K562 (cell line): ENCODE measurements at regions not wholly inside any gene's neighbourhood (a gene's known extent, or its start where the extent isn't known, plus 50 kb on each side); places are given as distances from the start of the nearest gene placed in this dataset.

Experiments used
- ATAC-seq: fragments of 200-7000 bp; cut with Tn5 transposase; 3 replicates; pipeline ENCODE4 v1.9.1; 2020; ENCODE audit warnings: moderate library complexity
- BruUV-seq: library from RNA; stranded (reverse); fragments of 400-500 nt; replicated peaks from 2 replicates; lab custom pipeline; 2021; lab: Mats Ljungman, UMichigan
- CTCF ChIA-PET: fragments of 300-600 bp; formaldehyde crosslinking; extraction: SDS; loops from one replicate; lab custom pipeline; 2021; ENCODE audit warnings: low intra/inter-chr PET ratio; lab: Yijun Ruan, JAX
- POLR2A ChIA-PET: fragments of 300-600, 350-650 bp; sonication (Branson Sonifier 250); formaldehyde crosslinking; extraction: SDS; loops from one replicate; lab custom pipeline; 2021; ENCODE audit warnings: antibody characterized with exemption, inconsistent platforms; lab: Yijun Ruan, JAX
- DNase-seq, 4 experiments: peaks; one replicate each; pipeline versions ENCODE4 v3.0.0 to v3.0.0-alpha.2; 2011 to 2018; ENCODE audit warnings: low spot score in 3 of 4, mixed read lengths in 3 of 4; ENCODE audit errors: extremely low read depth in 1 of 4
- FAIRE-seq: peaks from 2 replicates; lab custom pipeline; 2011; peaks lifted over from hg19 to GRCh38; lab: Jason Lieb, UNC
- H2AFZ ChIP-seq: 2 replicates; pipeline ENCODE4 v1.6.0; 2011; ENCODE audit warnings: low read depth, low read length, control low read depth, inconsistent platforms
- H3K27ac ChIP-seq: fragments of 200-600 bp; 3 replicates; pipeline ENCODE4 v1.8.0; 2011; ENCODE audit warnings: low read depth, mild to moderate bottlenecking, control low read depth, inconsistent platforms, low read length, moderate library complexity, mixed read lengths; ENCODE audit errors: extremely low read depth
- H3K27me3 ChIP-seq, 2 experiments: fragments of 300-600 bp in 1 of 2; 2 replicates in 1 of 2; 3 replicates in 1 of 2; pipeline versions ENCODE4 v1.6.0 to v1.8.0; 2011; ENCODE audit warnings: inconsistent platforms in 2 of 2, low read length in 2 of 2, mild to moderate bottlenecking in 1 of 2, mixed read lengths in 1 of 2, moderate library complexity in 1 of 2; ENCODE audit not compliant: control insufficient read depth in 2 of 2, insufficient read depth in 2 of 2
- H3K36me3 ChIP-seq: fragments of 300-600 bp; 3 replicates; pipeline ENCODE4 v1.8.0; 2011; ENCODE audit warnings: mild to moderate bottlenecking, low read length, inconsistent platforms; ENCODE audit not compliant: control insufficient read depth, insufficient read depth
- H3K4me1 ChIP-seq, 2 experiments: fragments of 200-600 bp in 1 of 2; replicated peaks in 1 of 2; 2 replicates in 1 of 2; 3 replicates in 1 of 2; pipeline versions ENCODE4 v1.5.1 to v1.8.0; 2011; ENCODE audit warnings: inconsistent platforms in 2 of 2, low read length in 2 of 2, mild to moderate bottlenecking in 1 of 2, mixed read lengths in 1 of 2, moderate library complexity in 1 of 2; ENCODE audit not compliant: control insufficient read depth in 2 of 2, insufficient read depth in 2 of 2
- H3K4me2 ChIP-seq: 2 replicates; pipeline ENCODE4 v1.6.1; 2011; ENCODE audit warnings: low read length, control low read depth, inconsistent platforms, mixed read lengths; ENCODE audit not compliant: insufficient read depth
- H3K4me3 ChIP-seq: fragments of 200-600 bp; sonication (generic), shearing (Covaris generic); 2 replicates; pipeline ENCODE4 v1.5.1; 2016; ENCODE audit warnings: control low read depth, inconsistent platforms
- H3K79me2 ChIP-seq: fragments of 200-600 bp; 3 replicates; pipeline ENCODE4 v1.8.0; 2011; ENCODE audit warnings: low read length, inconsistent platforms; ENCODE audit not compliant: control insufficient read depth, insufficient read depth
- H3K9ac ChIP-seq, 2 experiments: 2 replicates each; pipeline versions ENCODE4 v1.6.0 to v1.6.1; 2011; ENCODE audit warnings: low read depth in 2 of 2, low read length in 2 of 2, control low read depth in 1 of 2, inconsistent platforms in 1 of 2, mild to moderate bottlenecking in 1 of 2, mixed read lengths in 1 of 2; ENCODE audit not compliant: insufficient read depth in 1 of 2
- H3K9me1 ChIP-seq: one replicate; pipeline ENCODE4 v1.6.0; 2011; ENCODE audit warnings: inconsistent platforms, mild to moderate bottlenecking, low read length, moderate library complexity; ENCODE audit not compliant: control insufficient read depth, insufficient read depth
- H3K9me3 ChIP-seq: replicated peaks from 2 replicates; pipeline ENCODE4 v1.5.1; 2011; ENCODE audit warnings: low read depth, low read length, inconsistent platforms; ENCODE audit not compliant: control insufficient read depth, insufficient read depth
- H4K20me1 ChIP-seq: replicated peaks from 2 replicates; pipeline ENCODE4 v1.6.1; 2011; ENCODE audit warnings: low read length, inconsistent platforms, mixed read lengths; ENCODE audit not compliant: control insufficient read depth, insufficient read depth
- C11orf30 ChIP-seq: fragments of 450-650 bp; IDR thresholded peaks from 2 replicates; pipeline ENCODE4 v1.6.1; 2016; ENCODE audit warnings: low read depth, mild to moderate bottlenecking
- CAMTA2 ChIP-seq: fragments of 250-450 bp; sonication (Bioruptor Pico); conservative IDR thresholded peaks from 2 replicates; pipeline ENCODE4 v1.5.1; 2022
- CHCHD3 ChIP-seq: fragments of 250-450 bp; sonication (Bioruptor Pico); IDR thresholded peaks from 2 replicates; pipeline ENCODE4 v2.1.2; 2022; ENCODE audit warnings: mild to moderate bottlenecking
- DDX20 ChIP-seq: fragments of 450-650 bp; IDR thresholded peaks from 2 replicates; pipeline ENCODE4 v1.6.1; 2016; ENCODE audit warnings: missing genetic modification characterization, low read depth, mild to moderate bottlenecking, missing compliant biosample characterization, moderate library complexity
- HDAC1 ChIP-seq, 2 experiments: fragments of 450-650 bp; IDR thresholded peaks; 2 replicates each; pipeline ENCODE4 v1.6.1; 2016 to 2017; ENCODE audit warnings: inconsistent platforms in 1 of 2, mild to moderate bottlenecking in 1 of 2, moderate library complexity in 1 of 2
- HMG20A ChIP-seq: fragments of 450-650 bp; formaldehyde crosslinking; conservative IDR thresholded peaks from 2 replicates; pipeline ENCODE4 v1.4.0; 2020; ENCODE audit warnings: mild to moderate bottlenecking, mixed read lengths
- LARP7 ChIP-seq: fragments of 450-650 bp; IDR thresholded peaks from 2 replicates; pipeline ENCODE4 v1.6.1; 2016
- SIN3B ChIP-seq: fragments of 450-650 bp; IDR thresholded peaks from 2 replicates; pipeline ENCODE4 v1.6.1; 2017; ENCODE audit warnings: low read depth, mild to moderate bottlenecking, moderate library complexity
- SMAD1 ChIP-seq: fragments of 150-350 bp; IDR thresholded peaks from 2 replicates; pipeline ENCODE4 v1.6.1; 2014; ENCODE audit warnings: low read length, low read depth; ENCODE audit not compliant: partially characterized antibody
- SRSF9 ChIP-seq: fragments of 200-400 bp; formaldehyde crosslinking; IDR thresholded peaks from 2 replicates; pipeline ENCODE4 v1.6.1; 2017; ENCODE audit warnings: low read depth, low read length, borderline replicate concordance
- VEZF1 ChIP-seq: fragments of 200-800 bp; sonication (Bioruptor generic); IDR thresholded peaks from 2 replicates; pipeline ENCODE4 v1.6.1; 2017; ENCODE audit warnings: missing genetic modification characterization, missing compliant biosample characterization
- ZEB2 ChIP-seq: fragments of 450-650 bp; IDR thresholded peaks from 2 replicates; pipeline ENCODE4 v1.6.1; 2016
- ZNF316 ChIP-seq: fragments of 450-650 bp; IDR thresholded peaks from 2 replicates; pipeline ENCODE4 v1.6.1; 2016
- ZNF551 ChIP-seq: fragments of 250-450 bp; sonication (Bioruptor Pico); IDR thresholded peaks from 2 replicates; pipeline ENCODE4 v1.5.0; 2021; ENCODE audit warnings: mild to moderate bottlenecking, moderate library complexity
- ZNF589 ChIP-seq: fragments of 200-800 bp; sonication (Bioruptor generic); IDR thresholded peaks from 2 replicates; pipeline ENCODE4 v1.6.1; 2016; ENCODE audit warnings: low read depth, missing genetic modification characterization, missing compliant biosample characterization
- ZNF766 ChIP-seq: fragments of 200-800 bp; sonication (Bioruptor generic); conservative IDR thresholded peaks from 2 replicates; pipeline ENCODE4 v1.6.1; 2016; ENCODE audit warnings: missing genetic modification characterization, missing compliant biosample characterization
- WGBS: fragments of 100-300 bp; shearing (Covaris generic); methylation state at CpG from one replicate; pipeline ENCODE4 v1.1.6; 2016; ENCODE audit warnings: low coverage, mixed read lengths; ENCODE audit not compliant: insufficient coverage; ENCODE audit errors: missing lambda C conversion rate; 5-methylcytosine and 5-hydroxymethylcytosine counted together
- in situ Hi-C: fragments of 300-500 bp; cut with MboI; formaldehyde crosslinking; loops from 4 replicates; pipeline ENCODE4 v1.15.0; 2018; ENCODE audit warnings: inconsistent platforms, mixed read lengths
- intact Hi-C: fragments of 100-400 bp; cut with micrococcal nuclease; formaldehyde crosslinking; loops from 2 replicates; pipeline ENCODE4 v1.14.2; 2022
- TF ChIP-seq, protein P1 (sequence below): fragments of 250-450 bp; sonication (Bioruptor Pico); IDR thresholded peaks from 2 replicates; pipeline ENCODE4 v1.6.1; 2021; ENCODE audit warnings: mild to moderate bottlenecking

GRCh38 chr15:79632457-79632856 lies 200.3 kb downstream of the MINAR1 start:
- no peaks in the 10 kb centered on the region for H3K36me3 ChIP-seq
- FAIRE-seq (no peak), DNase-seq (no peak), ATAC-seq (no peak)
- TF ChIP-seq SRSF9 (no peak), ZNF316 (peak; percentile 60), C11orf30 (peak; percentile 23; the same call in 1 of the 2 replicates)
- no peak overlapping the region for H3K27ac ChIP-seq
- no peak overlapping the region; a peak in 1 of 4 replicates for H3K9ac ChIP-seq
- no TSS peak for BruUV-seq
- in situ Hi-C loops (no loop called here), intact Hi-C loops (no loop called here)
- H3K4me3 ChIP-seq = no peak overlapping the region
- no peaks in the 10 kb centered on the region for H3K9me1 ChIP-seq
- 2% methylated on average over 2 of the region's 2 CpGs for WGBS
- no peaks in the 10 kb centered on the region for H4K20me1 ChIP-seq
- POLR2A ChIA-PET = no interaction called here
- no peaks in the 10 kb centered on the region for H3K79me2 ChIP-seq
- no peak overlapping the region for H2AFZ ChIP-seq
- no peaks in the 10 kb centered on the region for H3K9me3 ChIP-seq
- no peak overlapping the region for H3K4me2 ChIP-seq
- H3K4me1 ChIP-seq = no peaks in the 10 kb centered on the region
- peaks cover 2 to 4% of the 10 kb centered on the region in 2 experiments; a peak in 2 of 5 replicates for H3K27me3 ChIP-seq
- CTCF ChIA-PET = no interaction called here

GRCh38 chr15:79635149-79635771 lies 203.1 kb downstream of the MINAR1 start:
- Histone ChIP-seq H3K4me2 (no peak overlapping the region), H4K20me1 (no peaks in the 10 kb centered on the region), H3K9ac (no peak overlapping the region), H3K27me3 (peaks cover 4% of the 10 kb centered on the region in 2 experiments; a peak in 3 of 5 replicates), H3K79me2 (no peaks in the 10 kb centered on the region), H2AFZ (no peak overlapping the region), H3K9me1 (no peaks in the 10 kb centered on the region), H3K9me3 (no peaks in the 10 kb centered on the region), H3K27ac (no peak overlapping the region), H3K4me3 (no peak overlapping the region), H3K36me3 (no peaks in the 10 kb centered on the region), H3K4me1 (no peaks in the 10 kb centered on the region)
- BruUV-seq = no TSS peak
- ATAC-seq (no peak), DNase-seq (no peak), FAIRE-seq (no peak)
- WGBS = 0% methylated on average over 3 of the region's 3 CpGs
- intact Hi-C loops = no loop called here
- in situ Hi-C loops = no loop called here
- POLR2A ChIA-PET = interaction anchor here (0.9 kb wide), 1 partner anchor 10 kb away, joined by 3 read pairs; no protein-coding TSS in a partner anchor
- CTCF ChIA-PET = no interaction called here
- no peak for TF ChIP-seq SMAD1
- no peak for TF ChIP-seq ZNF551
- TF ChIP-seq ZNF766 = no peak
- TF ChIP-seq CAMTA2 (CRISPR knock-in tag) = no peak
- no peak for TF ChIP-seq LARP7
- TF ChIP-seq DDX20 (tag) = no peak
- no peak for TF ChIP-seq HDAC1 (IDR thresholded peaks at IDR 0.05)
- no peak for TF ChIP-seq ZEB2
- TF ChIP-seq SIN3B = no peak
- no peak for TF ChIP-seq VEZF1 (CRISPR knock-in tag)
- no peak for TF ChIP-seq CHCHD3 (CRISPR knock-in tag)
- no peak for TF ChIP-seq HMG20A
- TF ChIP-seq, protein P1, sequence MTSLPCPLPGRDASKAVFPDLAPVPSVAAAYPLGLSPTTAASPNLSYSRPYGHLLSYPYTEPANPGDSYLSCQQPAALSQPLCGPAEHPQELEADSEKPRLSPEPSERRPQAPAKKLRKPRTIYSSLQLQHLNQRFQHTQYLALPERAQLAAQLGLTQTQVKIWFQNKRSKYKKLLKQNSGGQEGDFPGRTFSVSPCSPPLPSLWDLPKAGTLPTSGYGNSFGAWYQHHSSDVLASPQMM (CRISPR knock-in tag) = no peak
- no peak for TF ChIP-seq ZNF589 (CRISPR knock-in tag)
